ENCODE measurements at regions not wholly inside any gene's neighbourhood (a gene's known extent, or its start where the extent isn't known, plus 50 kb on each side); places are given as distances from the start of the nearest gene placed in this dataset.

DNA sequence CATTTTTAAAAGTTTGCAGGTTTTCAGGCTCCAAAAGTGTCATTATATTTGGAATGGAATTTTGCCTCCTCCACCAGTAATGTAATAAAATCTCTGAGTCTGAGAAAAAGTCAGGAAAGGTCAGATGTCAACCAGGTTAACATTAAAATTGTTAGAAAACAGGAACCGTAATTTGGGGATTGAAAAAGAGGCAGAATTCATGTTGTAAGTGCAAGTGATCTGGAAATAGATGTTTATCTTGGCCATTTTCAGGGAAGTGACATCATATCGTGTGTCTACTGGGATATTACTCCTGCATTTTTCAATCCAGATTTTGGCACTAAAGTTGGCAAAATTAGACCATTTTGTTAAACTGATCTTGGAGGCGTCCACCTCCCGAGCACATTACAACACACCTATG lies 428.5 kb upstream of the MGMT start:
- H3K27ac ChIP-seq: no peak overlapping the region
- ATAC-seq: no peak
- intact Hi-C loops (cut with DNase I): no loop called here
- 40% methylated on average over 4 of the region's 4 CpGs for WGBS (ENCODE audit: insufficient coverage, low coverage, low lambda C conversion rate, missing lambda C conversion rate)
- H3K4me3 ChIP-seq: no peak overlapping the region
- H3K36me3 ChIP-seq: no peaks in the 10 kb centered on the region
- no peaks in the 10 kb centered on the region for H3K9me3 ChIP-seq
- no peaks in the 10 kb centered on the region for H3K4me1 ChIP-seq
- H3K27me3 ChIP-seq: no peaks in the 10 kb centered on the region
- no peak for DNase-seq
- no peak for TF ChIP-seq CTCF (IDR thresholded peaks at IDR 0.05)
- TF ChIP-seq POLR2A (IDR thresholded peaks at IDR 0.05): no peak

GRCh38 chr10:129039406-129040370 lies 427.4 kb upstream of the MGMT start:
- Histone ChIP-seq H3K9me3 (no peaks in the 10 kb centered on the region), H3K27ac (no peak overlapping the region), H3K27me3 (no peaks in the 10 kb centered on the region), H3K4me3 (no peak overlapping the region), H3K4me1 (no peaks in the 10 kb centered on the region), H3K36me3 (no peaks in the 10 kb centered on the region)
- intact Hi-C loops (cut with DNase I): no loop called here
- 54% methylated on average over 12 of the region's 15 CpGs for WGBS (ENCODE audit: insufficient coverage, low coverage, low lambda C conversion rate, missing lambda C conversion rate)
- TF ChIP-seq POLR2A (IDR thresholded peaks at IDR 0.05) (no peak), CTCF (IDR thresholded peaks at IDR 0.05) (no peak)
- ATAC-seq: no peak
- no peak for DNase-seq

DNA sequence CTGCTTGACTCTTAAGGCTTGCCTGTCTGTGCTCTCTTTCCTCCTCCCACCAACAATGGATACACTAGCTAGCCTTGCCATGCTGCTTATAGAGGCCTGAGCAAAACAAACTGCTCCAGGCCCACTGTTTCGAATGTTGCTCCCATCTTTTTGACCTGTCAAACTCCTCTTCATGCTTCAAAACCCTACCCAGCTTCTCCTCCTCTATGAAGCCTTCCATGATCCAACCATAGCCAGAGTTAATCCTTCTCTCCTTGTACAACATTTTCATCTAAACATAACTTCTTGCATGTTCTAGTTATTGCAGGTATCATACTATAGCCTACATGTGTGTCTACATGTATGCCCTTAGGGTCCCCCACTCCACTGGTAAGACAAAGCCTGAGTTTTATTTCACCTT lies 426.7 kb upstream of the MGMT start:
- Histone ChIP-seq H3K4me1 (no peaks in the 10 kb centered on the region), H3K36me3 (no peaks in the 10 kb centered on the region), H3K9me3 (no peaks in the 10 kb centered on the region), H3K4me3 (no peak overlapping the region), H3K27me3 (no peaks in the 10 kb centered on the region), H3K27ac (no peak overlapping the region)
- DNase-seq (no peak), ATAC-seq (no peak)
- 50% methylated on average over 1 of the region's 1 CpG for WGBS (ENCODE audit: insufficient coverage, low coverage, low lambda C conversion rate, missing lambda C conversion rate)
- TF ChIP-seq POLR2A (IDR thresholded peaks at IDR 0.05): no peak
- no peak for TF ChIP-seq CTCF (IDR thresholded peaks at IDR 0.05)
- intact Hi-C loops (cut with DNase I): no loop called here

GRCh38 chr10:129041916-129042315 lies 425.1 kb upstream of the MGMT start:
- Histone ChIP-seq H3K9me3 (no peaks in the 10 kb centered on the region), H3K27ac (no peak overlapping the region), H3K4me3 (no peak overlapping the region), H3K4me1 (no peaks in the 10 kb centered on the region), H3K27me3 (no peaks in the 10 kb centered on the region), H3K36me3 (no peaks in the 10 kb centered on the region)
- no peak for DNase-seq
- TF ChIP-seq POLR2A (IDR thresholded peaks at IDR 0.05) (no peak), CTCF (IDR thresholded peaks at IDR 0.05) (no peak)
- ATAC-seq: no peak
- intact Hi-C loops (cut with DNase I): no loop called here
- WGBS (ENCODE audit: insufficient coverage, low coverage, low lambda C conversion rate, missing lambda C conversion rate): 76% methylated on average over 8 of the region's 9 CpGs
